ENCODE measurements at regions not wholly inside any gene's neighbourhood (a gene's known extent, or its start where the extent isn't known, plus 50 kb on each side); places are given as distances from the start of the nearest gene placed in this dataset.
"Not testable (repeated sequence)": the region's sequence is repeated elsewhere in the genome, so short reads cannot be mapped to it uniquely, and the experiment has no call there.

- Histone ChIP-seq H3K9me3 (ENCODE audit: control insufficient read depth, insufficient read depth, low read length) (no peaks in the 10 kb centered on the region), H3K4me1 (ENCODE audit: control insufficient read depth, insufficient read depth, low read length) (no peaks in the 10 kb centered on the region), H3K36me3 (ENCODE audit: control insufficient read depth, insufficient read depth, low read length) (no peaks in the 10 kb centered on the region), H3K27me3 (ENCODE audit: control insufficient read depth, insufficient read depth, low read length) (no peaks in the 10 kb centered on the region), H3K27ac (ENCODE audit: low read length) (no peak overlapping the region), H3K4me3 (ENCODE audit: low read length) (no peak overlapping the region)
- WGBS (ENCODE audit: insufficient coverage): 50% methylated on average over 3 of the region's 5 CpGs
- Mint-ChIP-seq H3K36me3 (no peaks in the 10 kb centered on the region), H3K9me3 (peaks cover 0 to 4% of the 10 kb centered on the region in 2 donors), H3K4me3 (no peak overlapping the region), H3K4me1 (no peaks in the 10 kb centered on the region), H3K27ac (no peak overlapping the region), H3K27me3 (ENCODE audit: low read depth in 2 of 2) (no peaks in the 10 kb centered on the region)
- DNase-seq: no peak
- no peak for ATAC-seq
- intact Hi-C loops (cut with micrococcal nuclease): no loop called here
- TF ChIP-seq, protein P1, sequence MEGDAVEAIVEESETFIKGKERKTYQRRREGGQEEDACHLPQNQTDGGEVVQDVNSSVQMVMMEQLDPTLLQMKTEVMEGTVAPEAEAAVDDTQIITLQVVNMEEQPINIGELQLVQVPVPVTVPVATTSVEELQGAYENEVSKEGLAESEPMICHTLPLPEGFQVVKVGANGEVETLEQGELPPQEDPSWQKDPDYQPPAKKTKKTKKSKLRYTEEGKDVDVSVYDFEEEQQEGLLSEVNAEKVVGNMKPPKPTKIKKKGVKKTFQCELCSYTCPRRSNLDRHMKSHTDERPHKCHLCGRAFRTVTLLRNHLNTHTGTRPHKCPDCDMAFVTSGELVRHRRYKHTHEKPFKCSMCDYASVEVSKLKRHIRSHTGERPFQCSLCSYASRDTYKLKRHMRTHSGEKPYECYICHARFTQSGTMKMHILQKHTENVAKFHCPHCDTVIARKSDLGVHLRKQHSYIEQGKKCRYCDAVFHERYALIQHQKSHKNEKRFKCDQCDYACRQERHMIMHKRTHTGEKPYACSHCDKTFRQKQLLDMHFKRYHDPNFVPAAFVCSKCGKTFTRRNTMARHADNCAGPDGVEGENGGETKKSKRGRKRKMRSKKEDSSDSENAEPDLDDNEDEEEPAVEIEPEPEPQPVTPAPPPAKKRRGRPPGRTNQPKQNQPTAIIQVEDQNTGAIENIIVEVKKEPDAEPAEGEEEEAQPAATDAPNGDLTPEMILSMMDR (IDR thresholded peaks at IDR 0.05): no peak
Observed at GRCh38 chr9:26669701-26670670, 222.6 kb downstream of the CAAP1 start.

- Histone ChIP-seq H3K27me3 (ENCODE audit: control insufficient read depth, insufficient read depth, low read length) (no peaks in the 10 kb centered on the region), H3K27ac (ENCODE audit: low read length) (no peak overlapping the region), H3K36me3 (ENCODE audit: control insufficient read depth, insufficient read depth, low read length) (no peaks in the 10 kb centered on the region), H3K9me3 (ENCODE audit: control insufficient read depth, insufficient read depth, low read length) (no peaks in the 10 kb centered on the region), H3K4me1 (ENCODE audit: control insufficient read depth, insufficient read depth, low read length) (no peaks in the 10 kb centered on the region), H3K4me3 (ENCODE audit: low read length) (no peak overlapping the region)
- Mint-ChIP-seq H3K4me3 (no peak overlapping the region), H3K4me1 (no peaks in the 10 kb centered on the region), H3K9me3 (peaks cover 0 to 4% of the 10 kb centered on the region in 2 donors), H3K27me3 (ENCODE audit: low read depth in 2 of 2) (no peaks in the 10 kb centered on the region), H3K27ac (no peak overlapping the region), H3K36me3 (no peaks in the 10 kb centered on the region)
- no peak for ATAC-seq
- TF ChIP-seq, protein P1 (IDR thresholded peaks at IDR 0.05): no peak
- intact Hi-C loops (cut with micrococcal nuclease): no loop called here
- DNase-seq: no peak
- WGBS (ENCODE audit: insufficient coverage): 100% methylated on average over 1 of the region's 1 CpG
Observed at GRCh38 chr9:26667882-26668281, 224.7 kb downstream of the CAAP1 start.

- ATAC-seq: no peak
- H3K27ac Mint-ChIP-seq: no peak overlapping the region
- no peaks in the 10 kb centered on the region for H3K27me3 Mint-ChIP-seq (ENCODE audit: low read depth in 2 of 2)
- peaks cover 3 to 11% of the 10 kb centered on the region in 2 donors for H3K9me3 Mint-ChIP-seq
- no peak for DNase-seq
- Histone ChIP-seq H3K4me3 (ENCODE audit: low read length) (no peak overlapping the region), H3K27ac (ENCODE audit: low read length) (no peak overlapping the region), H3K36me3 (ENCODE audit: control insufficient read depth, insufficient read depth, low read length) (no peaks in the 10 kb centered on the region), H3K4me1 (ENCODE audit: control insufficient read depth, insufficient read depth, low read length) (no peaks in the 10 kb centered on the region), H3K27me3 (ENCODE audit: control insufficient read depth, insufficient read depth, low read length) (no peaks in the 10 kb centered on the region), H3K9me3 (ENCODE audit: control insufficient read depth, insufficient read depth, low read length) (no peaks in the 10 kb centered on the region)
- 85% methylated on average over 3 of the region's 3 CpGs for WGBS (ENCODE audit: insufficient coverage)
- H3K4me1 Mint-ChIP-seq: no peaks in the 10 kb centered on the region
- H3K36me3 Mint-ChIP-seq: no peaks in the 10 kb centered on the region
- intact Hi-C loops (cut with micrococcal nuclease): no loop called here
- TF ChIP-seq, protein P1 (IDR thresholded peaks at IDR 0.05): no peak
- no peak overlapping the region for H3K4me3 Mint-ChIP-seq
Observed at GRCh38 chr9:26665666-26666065, 226.9 kb downstream of the CAAP1 start.

GRCh38 chr9:26664087-26664773, 228.4 kb downstream of the CAAP1 start:
- H3K36me3 Mint-ChIP-seq; H3K27me3 Mint-ChIP-seq (ENCODE audit: low read depth in 2 of 2); H3K27ac Mint-ChIP-seq; H3K4me3 ChIP-seq (ENCODE audit: low read length); intact Hi-C loops (cut with micrococcal nuclease); H3K4me3 Mint-ChIP-seq; H3K4me1 Mint-ChIP-seq; H3K9me3 ChIP-seq (ENCODE audit: control insufficient read depth, insufficient read depth, low read length); H3K27me3 ChIP-seq (ENCODE audit: control insufficient read depth, insufficient read depth, low read length); H3K36me3 ChIP-seq (ENCODE audit: control insufficient read depth, insufficient read depth, low read length); ATAC-seq; H3K27ac ChIP-seq (ENCODE audit: low read length); H3K4me1 ChIP-seq (ENCODE audit: control insufficient read depth, insufficient read depth, low read length); DNase-seq: not testable (repeated sequence)
- H3K9me3 Mint-ChIP-seq: peaks cover 9 to 15% of the 10 kb centered on the region in 2 donors
- WGBS (ENCODE audit: insufficient coverage): 95% methylated on average over 49 of the region's 49 CpGs

All from natural killer cell (primary cell).